Neuronal stem cell (in vitro differentiated cells): ENCODE measurements at regions not wholly inside any gene's neighbourhood (a gene's known extent, or its start where the extent isn't known, plus 50 kb on each side); places are given as distances from the start of the nearest gene placed in this dataset.
"Not testable (repeated sequence)": the region's sequence is repeated elsewhere in the genome, so short reads cannot be mapped to it uniquely, and the experiment has no call there.

Source experiments
- DNase-seq: peaks from one replicate; pipeline ENCODE4 v3.0.0-alpha.2; 2013; ENCODE audit warnings: low spot score
- H2AFZ ChIP-seq: one replicate; pipeline ENCODE4 v1.6.1; 2013; ENCODE audit warnings: mild to moderate bottlenecking, low read length, inconsistent platforms
- H2AK5ac ChIP-seq: 2 replicates; pipeline ENCODE4 v1.6.1; 2013; ENCODE audit warnings: low read depth, mild to moderate bottlenecking, inconsistent platforms, low read length, moderate library complexity, mixed read lengths
- H2BK120ac ChIP-seq: 2 replicates; pipeline ENCODE4 v1.6.1; 2013; ENCODE audit warnings: low read depth, mild to moderate bottlenecking, inconsistent platforms, low read length, moderate library complexity, mixed read lengths
- H2BK12ac ChIP-seq: one replicate; pipeline ENCODE4 v1.6.1; 2013; ENCODE audit warnings: low read length, inconsistent platforms
- H2BK15ac ChIP-seq: 2 replicates; pipeline ENCODE4 v1.6.1; 2013; ENCODE audit warnings: mild to moderate bottlenecking, low read length, inconsistent platforms, mixed read lengths
- H2BK5ac ChIP-seq: one replicate; pipeline ENCODE4 v1.6.1; 2013; ENCODE audit warnings: inconsistent platforms, mild to moderate bottlenecking, low read length, moderate library complexity
- H3K14ac ChIP-seq: one replicate; pipeline ENCODE4 v1.6.1; 2013; ENCODE audit warnings: low read length, inconsistent platforms
- H3K18ac ChIP-seq: 2 replicates; pipeline ENCODE4 v1.6.1; 2013; ENCODE audit warnings: low read length, inconsistent platforms
- H3K23ac ChIP-seq: 2 replicates; pipeline ENCODE4 v1.6.1; 2013; ENCODE audit warnings: low read depth, mild to moderate bottlenecking, mixed read lengths, low read length, inconsistent platforms; ENCODE audit not compliant: poor library complexity
- H3K27ac ChIP-seq: replicated peaks from 3 replicates; pipeline ENCODE4 v1.5.1; 2013; ENCODE audit warnings: low read length, inconsistent platforms
- H3K27me3 ChIP-seq, 3 experiments: 2 replicates each; pipeline ENCODE4 v1.6.1; 2013; ENCODE audit warnings: low read length in 3 of 3, mild to moderate bottlenecking in 2 of 3, inconsistent platforms in 1 of 3, low read depth in 1 of 3, mixed read lengths in 1 of 3, moderate library complexity in 1 of 3; ENCODE audit not compliant: control insufficient read depth in 3 of 3, insufficient read depth in 3 of 3
- H3K36me3 ChIP-seq, 2 donors: replicated peaks in 1 of 2; 2 replicates each; pipeline ENCODE4 v1.6.1; 2013; ENCODE audit warnings: low read length in 2 of 2; ENCODE audit not compliant: control insufficient read depth in 2 of 2, insufficient read depth in 2 of 2
- H3K4ac ChIP-seq: 2 replicates; pipeline ENCODE4 v1.6.1; 2013; ENCODE audit warnings: inconsistent platforms, mild to moderate bottlenecking, low read length, moderate library complexity
- H3K4me1 ChIP-seq, 2 donors: 1 replicate in 1 of 2; 2 replicates in 1 of 2; pipeline ENCODE4 v1.6.1; 2013; ENCODE audit warnings: low read length in 2 of 2, low read depth in 1 of 2; ENCODE audit not compliant: control insufficient read depth in 2 of 2, insufficient read depth in 1 of 2
- H3K4me2 ChIP-seq: one replicate; pipeline ENCODE4 v1.6.1; 2013; ENCODE audit warnings: mild to moderate bottlenecking, low read length, inconsistent platforms; ENCODE audit not compliant: insufficient read depth, poor library complexity, severe bottlenecking
- H3K4me3 ChIP-seq, 2 donors: 2 replicates each; pipeline ENCODE4 v1.5.1; 2013; ENCODE audit warnings: low read length in 2 of 2, mild to moderate bottlenecking in 2 of 2, inconsistent platforms in 1 of 2, moderate library complexity in 1 of 2
- H3K79me1 ChIP-seq: one replicate; pipeline ENCODE4 v1.6.1; 2013; ENCODE audit warnings: low read depth, mild to moderate bottlenecking, inconsistent platforms, low read length, moderate library complexity
- H3K9ac ChIP-seq: one replicate; pipeline ENCODE4 v1.6.1; 2013; ENCODE audit warnings: mild to moderate bottlenecking, low read depth, low read length, inconsistent platforms; ENCODE audit not compliant: poor library complexity
- H3K9me3 ChIP-seq, 2 donors: replicated peaks in 1 of 2; 2 replicates each; pipeline versions ENCODE3 to v1.6.1; 2013; ENCODE audit warnings: low read length in 2 of 2, mild to moderate bottlenecking in 2 of 2, inconsistent platforms in 1 of 2, low read depth in 1 of 2, mixed read lengths in 1 of 2, moderate library complexity in 1 of 2; ENCODE audit not compliant: control insufficient read depth in 2 of 2, insufficient read depth in 1 of 2
- H4K8ac ChIP-seq: one replicate; pipeline ENCODE4 v1.6.1; 2013; ENCODE audit warnings: low read depth, mild to moderate bottlenecking, inconsistent platforms, low read length, moderate library complexity
- H4K91ac ChIP-seq: one replicate; pipeline ENCODE4 v1.6.1; 2013; ENCODE audit warnings: low read length, low read depth, mild to moderate bottlenecking, inconsistent platforms; ENCODE audit not compliant: poor library complexity
- WGBS, 2 donors: extraction: QIAGEN DNeasy Blood & Tissue Kit; methylation state at CpG; one replicate each; pipeline ENCODE4 v1.1.7; 2013; ENCODE audit warnings: missing lambda C conversion rate in 2 of 2, mixed read lengths in 1 of 2; ENCODE audit not compliant: insufficient read length in 2 of 2, insufficient replicate concordance in 1 of 2; ENCODE audit errors: extremely low coverage in 2 of 2; 5-methylcytosine and 5-hydroxymethylcytosine counted together

GRCh38 chr1:220475608-220476007 is 52.3 kb upstream of the MARK1 start:
- H2AFZ ChIP-seq, H3K4me1 ChIP-seq, H3K4ac ChIP-seq, H3K18ac ChIP-seq, H3K27me3 ChIP-seq, H2AK5ac ChIP-seq, H4K91ac ChIP-seq, H2BK120ac ChIP-seq, H3K9me3 ChIP-seq, H3K4me3 ChIP-seq, H2BK12ac ChIP-seq, H4K8ac ChIP-seq, H2BK15ac ChIP-seq, H3K23ac ChIP-seq, H3K36me3 ChIP-seq, H2BK5ac ChIP-seq, DNase-seq, H3K9ac ChIP-seq, H3K4me2 ChIP-seq, H3K27ac ChIP-seq, H3K79me1 ChIP-seq, H3K14ac ChIP-seq: not testable (repeated sequence)
- WGBS, 2 donors, result no CpG with 5 or more reads among the region's 35 CpGs

GRCh38 chr1:220475141-220475540 is 52.8 kb upstream of the MARK1 start:
- not testable (repeated sequence) for H4K91ac ChIP-seq, H2BK5ac ChIP-seq, H3K23ac ChIP-seq, H2AK5ac ChIP-seq, H3K9me3 ChIP-seq, H3K14ac ChIP-seq, H2BK12ac ChIP-seq, H2AFZ ChIP-seq, H4K8ac ChIP-seq, H3K27me3 ChIP-seq, H3K27ac ChIP-seq, H3K4me3 ChIP-seq, H3K4me1 ChIP-seq, H3K79me1 ChIP-seq, H2BK15ac ChIP-seq, H2BK120ac ChIP-seq, H3K36me3 ChIP-seq, H3K9ac ChIP-seq, DNase-seq, H3K18ac ChIP-seq, H3K4me2 ChIP-seq, H3K4ac ChIP-seq
- WGBS, 2 donors, result no CpG with 5 or more reads among the region's 8 CpGs

DNA sequence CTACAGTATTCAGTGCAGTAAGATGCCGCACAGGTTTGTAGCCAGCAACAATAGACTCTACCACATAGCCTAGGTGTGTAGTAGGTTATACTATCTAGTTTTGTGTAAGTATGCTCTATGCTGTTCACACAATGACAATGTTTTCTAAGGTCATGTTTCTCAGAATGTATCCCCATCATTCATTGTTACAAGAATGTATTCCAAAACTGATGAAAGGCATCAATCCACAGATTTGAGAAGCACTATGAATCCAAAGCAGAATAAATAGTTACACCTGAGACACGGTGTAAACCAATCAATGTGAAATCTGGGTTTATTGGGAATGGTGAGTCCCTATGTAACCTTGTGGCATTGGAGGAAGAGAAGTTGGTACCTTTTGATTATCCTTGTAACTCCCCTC is 54.5 kb upstream of the MARK1 start:
- no peaks in the 10 kb centered on the region for H3K4me1 ChIP-seq
- no CpG with 5 or more reads among the region's 2 CpGs for WGBS, 2 donors
- H3K4ac ChIP-seq, result no peak overlapping the region
- no peak overlapping the region for H3K23ac ChIP-seq
- H3K14ac ChIP-seq, result no peak overlapping the region
- H3K9me3 ChIP-seq, result peaks cover 0 to 3% of the 10 kb centered on the region in 2 donors
- H4K8ac ChIP-seq, result no peak overlapping the region
- no peak overlapping the region for H3K18ac ChIP-seq
- DNase-seq, result no peak
- no peaks in the 10 kb centered on the region for H3K79me1 ChIP-seq
- no peak overlapping the region for H2AK5ac ChIP-seq
- no peak overlapping the region for H4K91ac ChIP-seq
- no peak overlapping the region for H2AFZ ChIP-seq
- no peaks in the 10 kb centered on the region for H3K36me3 ChIP-seq
- no peak overlapping the region for H2BK12ac ChIP-seq
- no peak overlapping the region for H3K9ac ChIP-seq
- H3K4me3 ChIP-seq, result no peak overlapping the region
- no peaks in the 10 kb centered on the region for H3K27me3 ChIP-seq
- no peak overlapping the region for H2BK120ac ChIP-seq
- no peak overlapping the region for H3K27ac ChIP-seq
- no peak overlapping the region for H2BK5ac ChIP-seq
- H3K4me2 ChIP-seq, result no peak overlapping the region
- H2BK15ac ChIP-seq, result no peak overlapping the region

- no peaks in the 10 kb centered on the region for H3K27me3 ChIP-seq
Observed at GRCh38 chr1:220462752-220463151, 65.2 kb upstream of the MARK1 start.

More at GRCh38 chr1:220462752-220463151, 65.2 kb upstream of the MARK1 start:
- H2AFZ ChIP-seq, result no peak overlapping the region
- no peak overlapping the region for H3K4me2 ChIP-seq
- H3K18ac ChIP-seq, result peak overlapping the region; percentile 87
- H2BK5ac ChIP-seq, result no peak overlapping the region
- no peak overlapping the region for H3K23ac ChIP-seq
- no peak overlapping the region for H4K91ac ChIP-seq
- no peak overlapping the region for H2BK12ac ChIP-seq
- no peak overlapping the region for H2BK120ac ChIP-seq
- no peak overlapping the region for H3K9ac ChIP-seq
- H3K36me3 ChIP-seq, result no peaks in the 10 kb centered on the region
- peaks cover 0 to 3% of the 10 kb centered on the region in 2 donors for H3K9me3 ChIP-seq
- H3K4me1 ChIP-seq, result no peaks in the 10 kb centered on the region
- no peak overlapping the region for H3K14ac ChIP-seq
- WGBS, 2 donors, result no CpG with 5 or more reads among the region's 11 CpGs
- no peak overlapping the region for H4K8ac ChIP-seq
- peak overlapping the region in 1 of 2 donors; percentile 35 for H3K4me3 ChIP-seq
- DNase-seq, result no peak
- no peak overlapping the region for H2BK15ac ChIP-seq
- H2AK5ac ChIP-seq, result peak overlapping the region; percentile 53
- H3K79me1 ChIP-seq, result no peaks in the 10 kb centered on the region
- H3K4ac ChIP-seq, result no peak overlapping the region
- H3K27ac ChIP-seq, result no peak overlapping the region
